K562 (cell line): ENCODE measurements at regions not wholly inside any gene's neighbourhood (a gene's known extent, or its start where the extent isn't known, plus 50 kb on each side); places are given as distances from the start of the nearest gene placed in this dataset.

Experiments
- CHD7 ChIP-seq: fragments of 200-600 bp; sonication (generic); IDR thresholded peaks from one replicate; pipeline ENCODE4 v1.6.1; 2012; ENCODE audit warnings: mild to moderate bottlenecking, low read depth, low read length, inconsistent platforms
- NFIX ChIP-seq: fragments of 250-450 bp; sonication (Bioruptor Pico); IDR thresholded peaks from 2 replicates; pipeline ENCODE4 v1.4.0; 2020; ENCODE audit warnings: low read depth, mild to moderate bottlenecking, moderate library complexity

- TF ChIP-seq NFIX (CRISPR knock-in tag) = no peak
- TF ChIP-seq CHD7 = no peak
Observed at GRCh38 chr14:97021571-97022168, 224.5 kb downstream of the VRK1 start (continued).
